Right renal cortex interstitium (tissue), 3 donors: ENCODE measurements at regions not wholly inside any gene's neighbourhood (a gene's known extent, or its start where the extent isn't known, plus 50 kb on each side); places are given as distances from the start of the nearest gene placed in this dataset.

Source experiments
- DNase-seq, 3 donors: peaks; one replicate each; pipeline ENCODE4 v3.0.0-alpha.2; 2013; ENCODE audit warnings: low read depth in 3 of 3, low spot score in 2 of 3

DNA sequence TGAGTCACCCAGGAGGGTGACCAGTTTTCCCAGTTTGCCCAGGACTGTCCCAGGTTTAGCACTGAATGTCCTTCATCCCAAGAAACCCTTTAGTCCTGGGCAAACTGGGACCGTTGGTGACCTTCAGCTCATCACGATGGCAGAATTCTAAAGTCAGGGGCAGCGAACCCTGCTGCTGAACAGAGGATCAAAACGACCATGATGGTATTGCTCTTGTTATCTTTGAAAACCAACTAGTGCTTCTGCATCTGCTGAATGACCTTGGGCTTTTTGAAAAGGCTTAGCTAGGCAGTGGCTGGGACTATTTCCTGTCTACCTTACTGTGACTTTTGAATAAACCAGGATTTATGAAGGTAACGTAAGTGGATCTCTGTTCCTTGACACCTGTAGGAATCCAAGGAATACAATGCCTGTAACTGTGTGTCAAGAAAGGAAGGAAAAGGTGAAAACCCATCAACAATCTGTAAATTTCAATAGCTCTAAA lies 281.9 kb downstream of the SOX9 start:
- DNase-seq: no peak

DNA sequence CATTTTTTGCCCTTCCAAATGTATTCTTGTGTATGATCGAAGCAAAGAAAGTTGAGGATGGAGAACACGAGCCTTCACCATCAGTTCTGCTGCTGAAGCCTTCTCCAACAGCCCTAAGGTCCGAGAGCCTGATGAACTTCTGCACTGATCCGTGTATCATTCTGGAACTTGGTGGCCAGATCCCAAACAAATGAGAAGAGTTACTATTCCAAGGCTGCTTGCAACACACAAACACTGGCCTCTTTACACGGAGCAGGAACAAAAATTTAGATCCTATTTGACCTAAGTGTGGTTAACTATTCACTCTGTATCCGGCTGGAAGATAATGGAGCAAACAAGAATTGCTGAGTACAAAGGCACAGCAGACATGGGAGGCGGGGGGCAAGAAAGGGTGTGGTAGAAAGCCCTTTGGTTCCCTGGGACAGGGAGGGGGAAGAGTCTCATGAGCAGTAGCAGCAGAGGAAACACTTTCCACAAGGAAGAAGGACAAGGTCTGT lies 282.9 kb downstream of the SOX9 start:
- DNase-seq: no peak

DNA sequence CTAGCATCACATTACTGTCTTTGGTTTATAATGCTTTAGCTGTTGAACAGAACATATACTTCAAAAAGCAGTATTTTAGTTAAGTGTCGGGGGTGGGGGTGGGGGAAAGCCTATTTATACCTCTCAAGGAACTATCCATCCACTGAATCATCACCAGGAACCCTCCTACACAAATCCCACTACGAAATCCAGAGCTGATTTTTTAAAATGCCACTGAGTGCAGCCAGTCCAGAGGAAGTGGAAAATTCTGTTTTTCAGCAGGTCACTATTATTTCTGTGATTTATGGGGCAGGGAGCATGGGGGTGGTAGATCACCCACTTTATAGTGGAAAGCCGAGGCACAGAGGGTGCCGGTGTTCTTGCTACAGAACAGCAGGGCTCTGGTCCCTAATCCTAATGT lies 284.1 kb downstream of the SOX9 start:
- no peak for DNase-seq

DNA sequence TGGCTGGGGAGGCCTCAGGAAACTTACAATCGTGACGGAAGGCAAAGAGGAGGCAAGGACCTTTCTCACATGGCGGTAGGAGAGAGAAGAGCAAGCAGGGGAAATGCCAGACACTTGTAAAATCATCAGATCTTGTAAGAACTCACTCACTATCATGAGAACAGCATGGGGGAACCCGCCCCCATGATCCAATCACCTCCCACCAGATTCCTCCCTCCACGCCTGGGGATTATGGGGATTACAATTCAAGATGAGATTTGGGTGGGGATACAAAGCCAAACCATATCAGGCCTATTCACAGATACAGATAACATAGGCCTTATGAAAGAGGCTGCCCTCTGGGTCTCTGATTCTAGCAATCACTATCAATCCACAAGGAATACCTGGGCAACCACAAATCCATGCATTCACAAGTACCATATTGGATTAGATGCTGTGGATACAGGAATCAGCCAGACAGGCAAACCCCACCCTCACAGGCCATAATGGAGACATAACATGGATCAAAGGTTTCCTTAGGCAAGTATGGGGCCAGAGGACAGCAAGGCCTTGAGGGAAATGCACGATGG lies 284.9 kb downstream of the SOX9 start:
- no peak for DNase-seq

DNA sequence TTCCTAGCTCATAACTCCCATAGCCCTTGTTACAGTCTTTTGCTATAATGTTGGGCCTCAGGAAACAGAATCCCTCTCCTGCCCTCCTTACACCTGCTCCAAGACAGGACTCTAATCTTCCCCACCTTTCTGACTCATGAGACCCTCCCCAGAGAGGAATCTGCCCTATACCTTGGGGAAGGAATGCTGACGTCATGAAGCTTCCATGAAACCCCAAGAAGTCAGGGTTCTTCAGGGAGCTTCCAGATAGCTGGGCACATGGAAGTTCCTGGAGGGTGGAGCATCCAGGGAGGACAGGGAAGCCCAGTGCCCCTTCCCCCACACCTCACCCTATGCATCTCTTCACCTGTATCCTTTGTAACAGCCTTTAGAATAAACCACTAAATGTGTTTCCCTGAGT lies 285.7 kb downstream of the SOX9 start:
- no peak for DNase-seq

DNA sequence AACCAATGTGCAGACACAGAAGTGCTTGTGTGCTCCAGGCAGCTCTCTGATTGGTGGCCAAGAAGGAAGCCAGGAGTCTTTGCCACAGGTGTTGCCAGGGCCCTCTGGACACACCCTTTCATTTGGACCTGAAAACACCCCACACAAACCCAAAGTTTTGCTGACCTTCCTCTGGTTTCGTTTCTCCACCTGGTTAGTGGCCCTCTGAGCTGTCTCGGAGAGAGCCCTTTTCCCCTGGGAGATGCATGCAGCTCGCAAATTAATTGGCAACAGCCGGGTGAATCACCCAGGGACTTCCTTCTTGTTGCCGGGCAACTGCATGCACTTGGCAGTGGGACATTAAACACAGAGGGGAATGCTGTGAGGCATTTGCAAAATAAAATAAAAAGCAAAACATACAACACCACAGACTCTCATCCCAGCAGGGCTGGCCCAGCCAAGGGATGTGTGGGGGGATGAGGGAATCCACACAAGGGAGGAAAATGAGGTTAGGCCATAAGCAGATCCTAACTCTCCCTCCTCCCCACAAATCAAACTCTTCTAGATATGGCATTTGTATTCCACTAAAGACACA lies 286.6 kb downstream of the SOX9 start:
- DNase-seq: peak in 1 of 3 donors; percentile 69

DNA sequence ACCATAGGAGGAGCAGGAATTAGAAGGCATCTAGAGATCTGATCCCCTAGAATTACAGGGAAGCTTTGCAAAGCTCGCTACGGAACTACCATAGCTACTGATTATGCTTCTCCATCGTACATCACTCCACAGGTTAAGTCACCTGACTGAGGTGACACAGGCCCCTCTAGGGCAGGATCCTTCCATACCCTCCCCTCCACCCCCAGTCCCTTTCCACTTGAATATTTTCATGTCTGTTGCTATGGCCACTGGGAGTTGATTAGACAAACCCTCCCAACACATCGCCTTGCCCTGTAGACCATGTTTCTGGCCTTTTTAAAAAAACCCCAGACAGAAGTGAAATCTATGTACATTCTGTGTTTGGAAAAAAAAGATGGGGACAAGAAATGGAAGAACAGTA lies 287.1 kb downstream of the SOX9 start:
- no peak for DNase-seq

DNA sequence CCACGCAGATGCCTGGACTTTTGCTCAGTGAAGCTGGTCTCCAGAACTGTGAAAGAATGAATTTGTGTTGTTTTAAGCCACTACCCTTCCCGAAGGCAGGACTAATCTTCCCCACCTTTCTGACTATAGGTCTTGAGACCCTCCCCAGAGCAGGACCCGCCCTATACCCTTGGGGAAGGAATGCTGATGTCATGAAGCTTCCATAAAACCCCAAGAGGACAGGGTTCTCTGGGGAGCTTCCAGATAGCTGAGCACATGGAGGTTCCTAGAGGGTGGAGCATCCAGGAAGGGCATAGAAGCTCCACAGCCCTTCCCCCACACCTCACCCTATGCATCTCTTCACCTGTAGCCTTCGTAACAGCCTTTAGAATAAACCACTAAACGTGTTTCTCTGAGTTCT lies 287.8 kb downstream of the SOX9 start:
- no peak for DNase-seq

DNA sequence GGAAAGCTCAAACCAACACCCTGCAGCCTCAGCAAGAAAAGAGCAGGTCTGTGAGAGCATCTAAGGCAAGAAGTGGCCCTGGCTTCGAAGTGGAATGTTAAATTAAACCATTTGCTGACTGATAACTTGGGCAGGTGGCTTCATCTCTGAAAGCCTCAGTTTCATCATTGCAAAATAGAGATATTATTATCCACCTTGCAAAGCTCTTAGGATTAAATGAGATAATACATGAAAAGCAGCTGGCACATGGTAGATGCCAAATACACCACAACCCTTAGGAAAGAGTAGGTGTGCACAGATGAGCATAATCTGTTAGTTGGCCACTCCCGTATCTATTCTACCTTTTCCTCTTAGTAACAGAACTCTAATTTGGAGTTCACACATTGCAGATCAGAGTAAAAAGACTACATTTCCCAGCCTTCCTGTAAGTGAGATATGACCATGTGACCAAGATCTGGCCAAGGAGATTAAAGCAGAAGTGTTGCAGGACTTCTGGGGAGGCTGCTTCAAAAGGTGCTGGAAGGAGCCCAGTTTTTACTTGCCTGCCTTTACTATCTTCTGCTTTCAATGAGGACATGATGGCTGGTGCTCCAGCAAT lies 288.7 kb downstream of the SOX9 start:
- DNase-seq: no peak

DNA sequence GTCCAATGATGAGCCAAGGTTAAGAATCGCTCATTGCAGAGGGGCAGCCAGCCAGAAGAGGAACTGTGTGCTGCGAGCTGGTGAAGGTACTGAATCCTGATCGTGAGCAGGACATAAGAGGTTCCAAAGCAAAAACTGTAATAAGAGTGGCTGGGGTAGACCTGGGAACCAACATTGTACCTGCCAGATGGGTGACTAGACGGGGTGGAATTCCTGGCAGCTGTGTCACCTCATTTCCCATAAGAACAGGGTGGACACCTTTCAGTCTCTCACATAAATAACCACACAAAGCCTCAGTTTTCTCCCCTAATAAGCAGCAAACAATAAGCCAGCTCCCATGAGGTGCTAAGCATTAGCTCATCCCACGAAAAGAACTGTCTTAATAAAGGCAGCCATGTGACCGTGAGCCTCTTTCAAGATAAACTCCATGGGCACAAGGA lies 290.3 kb downstream of the SOX9 start:
- DNase-seq: no peak

DNA sequence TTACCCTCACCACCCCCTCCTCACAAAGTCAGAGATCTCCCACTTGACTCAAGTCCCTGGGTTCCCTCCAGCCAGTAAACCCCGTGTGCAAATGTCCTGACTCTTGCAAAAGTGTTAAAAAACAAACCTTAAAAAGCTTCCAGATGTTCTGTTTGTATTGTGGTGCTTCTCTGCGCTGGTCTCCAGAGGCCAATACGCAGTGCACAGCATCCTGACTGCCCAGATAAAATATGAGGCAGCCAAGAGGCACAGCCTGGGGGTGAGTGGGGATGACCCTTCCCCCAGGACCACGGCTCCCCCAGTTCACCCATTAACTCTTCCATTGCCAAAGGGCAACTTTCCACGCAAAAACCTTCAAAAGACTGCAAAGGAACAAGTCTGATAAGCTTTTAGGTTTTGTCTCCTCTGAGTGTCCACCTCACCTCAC lies 291.8 kb downstream of the SOX9 start:
- DNase-seq: no peak

DNA sequence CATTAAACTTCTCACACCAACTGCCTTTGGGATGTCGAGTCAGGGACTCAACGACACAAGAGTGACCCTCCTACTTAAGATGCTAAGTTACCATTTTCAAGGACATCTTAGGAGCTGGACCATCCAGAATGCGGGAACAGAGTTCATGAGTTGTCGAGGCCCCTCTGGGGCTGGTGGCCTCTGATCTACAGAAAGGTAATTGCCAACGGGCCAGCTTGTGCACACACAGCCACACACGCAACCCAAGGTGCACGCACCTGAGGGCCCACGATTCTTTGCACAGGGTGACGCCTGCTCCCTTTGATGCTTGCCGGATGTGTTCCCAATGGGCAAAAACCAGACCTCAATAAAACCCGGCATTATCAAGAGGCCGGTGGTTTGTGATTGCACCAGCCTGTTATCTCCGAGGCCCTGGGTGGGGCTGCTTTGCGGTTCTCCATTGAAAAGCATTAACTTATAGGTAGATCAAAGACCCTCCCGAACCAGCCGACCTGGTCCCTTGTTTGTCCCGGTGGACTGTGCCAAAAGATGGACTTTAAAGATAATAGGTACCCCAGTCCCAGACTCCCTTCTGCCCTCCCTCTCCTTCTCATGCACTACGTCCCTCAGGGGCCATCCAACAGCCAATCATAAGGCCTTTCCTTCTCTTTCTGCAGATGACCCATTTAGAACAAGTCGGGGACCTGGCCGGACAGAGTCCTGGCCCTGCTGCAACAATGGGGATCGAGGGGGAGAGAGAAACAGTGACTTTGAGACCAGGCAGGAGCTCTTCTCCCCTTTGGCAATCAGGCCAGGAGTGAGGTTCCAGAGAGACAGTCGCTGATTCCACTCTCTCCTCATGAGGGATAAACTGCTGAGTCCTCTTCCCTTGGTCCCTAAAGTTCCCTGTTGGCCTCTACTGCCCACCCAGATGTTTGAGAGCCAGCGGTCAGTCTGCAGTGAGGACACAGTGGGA lies 292.5 kb downstream of the SOX9 start:
- DNase-seq: no peak

DNA sequence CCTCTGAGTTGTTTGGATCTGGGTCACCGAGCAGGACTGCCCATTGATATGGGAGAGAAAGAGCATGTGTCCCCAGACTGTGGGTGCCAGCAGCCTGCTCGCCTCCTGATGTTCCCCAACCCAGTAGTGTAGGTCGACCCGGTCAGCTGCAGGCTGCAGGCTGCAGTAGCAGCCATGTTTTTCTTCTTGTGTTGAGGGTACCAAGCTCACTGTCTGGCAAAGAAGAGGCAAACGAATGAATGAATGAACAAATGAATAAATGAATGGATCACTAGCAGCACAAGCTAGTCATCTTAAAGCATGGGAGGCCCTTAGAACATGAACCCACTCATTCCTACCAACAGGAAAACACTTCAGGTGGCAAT lies 293.2 kb downstream of the SOX9 start:
- no peak for DNase-seq

DNA sequence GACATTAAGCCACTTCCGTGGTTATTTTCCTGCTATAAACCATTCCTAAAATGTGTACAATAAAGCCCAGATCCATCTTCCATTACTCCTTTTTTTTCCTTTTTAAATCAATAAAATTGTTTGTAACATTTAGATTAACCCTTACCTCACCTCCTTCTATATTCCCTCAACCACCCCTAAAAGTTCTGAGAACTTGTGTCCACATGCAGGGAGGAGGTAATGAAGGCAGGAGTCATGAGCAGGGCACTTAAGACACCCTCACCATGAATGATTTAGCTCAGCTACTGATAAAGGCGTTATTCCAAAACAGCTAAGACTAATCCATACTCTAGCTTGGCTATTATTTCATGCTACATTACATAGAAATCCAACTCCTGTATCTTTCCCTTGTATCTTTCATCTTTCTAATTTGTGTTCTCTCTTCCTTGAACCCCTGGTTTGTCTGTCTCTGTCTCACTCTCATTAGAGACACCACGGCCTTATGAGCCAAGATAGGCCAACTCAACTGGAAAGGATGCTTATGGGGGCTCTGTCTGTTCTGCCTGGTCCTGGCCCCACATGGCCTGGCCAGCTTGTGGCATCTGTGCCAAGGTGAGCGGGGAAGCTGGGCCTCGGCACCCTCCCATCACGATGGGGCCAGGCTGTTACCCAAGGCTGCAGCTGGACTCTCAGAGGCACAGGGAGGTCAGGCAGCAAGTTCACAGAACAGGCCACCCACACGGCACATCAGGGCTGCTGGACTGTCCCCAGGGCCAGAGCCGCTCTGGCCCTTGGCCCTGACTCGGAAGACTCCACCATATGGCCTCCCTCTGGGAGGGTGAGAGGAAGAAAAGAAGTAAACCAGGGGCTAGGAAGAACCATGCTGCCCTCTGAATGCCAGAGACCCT lies 294.4 kb downstream of the SOX9 start:
- no peak for DNase-seq

DNA sequence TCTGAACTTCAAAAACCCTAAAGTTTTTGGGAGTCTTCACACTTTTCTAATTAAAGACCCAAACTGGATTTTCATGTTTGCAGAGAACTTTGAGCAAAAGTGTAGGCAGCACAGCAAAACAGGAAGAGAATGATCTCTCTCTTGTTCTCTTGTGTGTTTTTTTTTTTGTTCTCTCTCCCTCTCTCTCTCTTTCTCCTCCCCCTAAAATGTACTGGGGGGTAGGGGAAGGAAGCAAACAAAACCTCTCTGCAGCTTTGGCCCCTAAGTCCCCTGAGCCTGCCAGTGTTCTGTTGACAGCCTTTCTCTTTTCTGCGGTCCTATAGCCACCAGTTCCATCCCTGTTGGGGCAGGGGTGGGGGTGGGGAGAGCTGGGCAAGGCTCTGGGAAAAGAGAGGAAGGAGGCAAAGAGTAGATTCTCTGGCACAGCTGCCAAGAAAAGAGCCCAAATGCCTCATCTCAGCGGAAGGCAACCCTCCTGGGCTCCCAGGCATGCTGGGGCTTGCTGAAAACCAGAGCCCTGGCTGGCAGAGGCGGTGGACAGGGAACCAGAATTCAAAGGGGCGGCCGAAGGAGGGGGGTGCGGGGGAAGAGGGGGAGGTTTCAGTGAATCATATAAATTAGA lies 295.3 kb downstream of the SOX9 start:
- no peak for DNase-seq

DNA sequence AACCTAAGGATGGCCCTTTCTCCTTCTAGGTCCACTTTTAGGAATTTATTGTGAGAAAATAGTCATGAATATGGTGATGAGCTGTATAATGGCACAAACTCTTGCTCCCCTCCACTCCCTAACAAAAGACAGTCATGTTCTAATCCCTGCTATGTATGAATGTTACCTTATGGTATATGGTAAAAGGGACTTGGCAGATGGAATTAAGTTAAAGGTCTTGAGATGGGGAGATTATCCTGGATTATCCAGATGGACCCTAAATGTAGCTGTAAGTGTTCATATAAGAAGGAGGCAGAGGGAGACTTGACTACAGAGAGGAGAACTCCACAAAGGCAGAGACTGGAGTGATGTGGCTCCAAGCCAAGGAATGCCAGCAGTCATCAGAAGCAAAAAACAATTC lies 296.1 kb downstream of the SOX9 start:
- DNase-seq: no peak

DNA sequence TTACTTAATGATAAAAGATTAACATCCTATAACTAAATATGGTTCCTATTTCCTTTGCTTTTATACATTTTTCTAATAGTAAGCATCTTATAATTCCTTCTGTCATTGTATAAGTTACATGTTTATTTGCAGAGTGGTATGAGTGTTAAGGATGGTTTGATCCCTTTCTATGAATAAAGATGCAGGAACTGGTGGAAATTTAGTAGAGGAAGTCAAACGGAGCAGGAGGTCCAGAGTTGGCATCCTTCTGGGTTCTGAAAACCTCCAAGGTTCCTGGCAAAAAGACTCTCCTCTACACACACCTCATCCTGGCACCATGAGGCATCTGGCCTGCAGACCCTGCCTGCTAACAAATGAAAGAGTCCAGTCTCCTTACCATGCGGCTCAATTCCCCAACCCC lies 296.8 kb downstream of the SOX9 start:
- no peak for DNase-seq

DNA sequence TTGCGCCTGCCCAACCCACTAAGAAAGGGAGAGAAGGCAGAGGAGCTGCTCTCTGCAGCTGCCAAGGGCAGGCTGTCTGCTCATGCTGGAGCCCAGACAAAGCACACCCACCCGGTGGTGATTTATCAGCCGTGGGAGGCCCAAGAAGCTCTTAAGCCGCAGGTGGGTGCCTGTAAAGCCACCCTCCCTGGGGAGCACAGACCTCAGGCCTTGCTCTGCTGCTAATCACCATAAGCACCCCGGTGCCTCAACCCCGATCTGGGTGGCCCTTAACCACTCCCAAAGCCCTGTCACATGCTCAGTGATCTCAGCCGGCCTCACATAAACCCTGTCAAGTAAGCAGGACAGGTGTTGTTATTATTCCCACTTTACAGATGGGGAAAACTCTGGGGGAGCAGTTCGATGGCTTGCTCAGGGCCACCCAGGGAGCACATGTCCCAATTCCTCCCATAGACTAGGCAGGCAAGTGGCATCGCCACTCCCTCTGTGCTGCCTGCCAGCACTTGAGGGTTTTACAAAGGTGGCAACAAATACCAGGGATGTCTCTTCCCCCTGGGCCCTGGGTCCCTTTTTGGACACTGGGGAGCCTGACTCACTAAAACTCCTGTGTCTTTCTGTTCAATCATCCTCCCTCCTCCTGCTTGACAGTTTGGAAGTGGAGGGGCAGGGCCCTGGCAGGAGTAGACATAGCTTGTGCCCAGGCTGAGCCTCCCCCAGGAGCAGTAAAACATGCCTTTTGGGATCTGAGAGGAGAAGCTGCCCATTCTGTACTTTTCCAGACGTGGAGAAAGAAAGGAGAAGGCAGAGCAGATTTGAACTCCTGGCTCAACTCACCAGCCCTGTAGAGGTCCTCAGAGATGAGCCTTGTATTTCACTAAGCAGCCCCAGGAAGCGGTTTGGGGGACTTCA lies 299.3 kb downstream of the SOX9 start:
- no peak for DNase-seq

DNA sequence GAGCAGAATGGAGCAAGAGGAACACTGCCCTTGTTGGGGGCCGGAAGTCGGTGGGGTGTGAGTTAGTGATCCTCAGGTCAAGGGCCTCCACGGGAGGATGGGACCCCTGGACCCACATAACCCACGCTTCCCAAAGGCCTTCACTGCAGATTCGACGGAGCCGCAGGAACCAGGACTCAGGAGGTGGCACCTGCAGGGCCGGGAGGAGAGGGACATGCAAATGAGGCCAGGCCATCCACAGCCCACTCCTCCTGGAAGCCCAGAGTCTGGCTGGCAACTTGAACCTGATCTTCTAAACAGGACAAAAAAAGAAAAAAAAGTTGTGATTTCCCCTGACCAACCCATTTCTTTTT lies 299.9 kb downstream of the SOX9 start:
- no peak for DNase-seq
